Activated naive CD8-positive, alpha-beta T cell treated with anti-CD3 and anti-CD28 coated beads, Interleukin-2, amount 50 U/mL, for 24 hours (primary cell): ENCODE measurements at regions not wholly inside any gene's neighbourhood (a gene's known extent, or its start where the extent isn't known, plus 50 kb on each side); places are given as distances from the start of the nearest gene placed in this dataset.
"Not testable (repeated sequence)": the region's sequence is repeated elsewhere in the genome, so short reads cannot be mapped to it uniquely, and the experiment has no call there.

Experiments
- ATAC-seq: fragments of 150-1000 bp; cut with Tn5 transposase; one replicate; pipeline ENCODE4 v1.10.0; 2021
- DNase-seq: peaks from one replicate; pipeline ENCODE4 v3.0.0; 2021
- H3K27ac Mint-ChIP-seq: one replicate; pipeline ENCODE4 v1.8.0; 2021; ENCODE audit warnings: mild to moderate bottlenecking, mixed read lengths
- H3K27me3 Mint-ChIP-seq: one replicate; pipeline ENCODE4 v1.8.0; 2021; ENCODE audit warnings: mixed read lengths
- H3K36me3 Mint-ChIP-seq: one replicate; pipeline ENCODE4 v1.8.0; 2021; ENCODE audit warnings: low read depth, mixed read lengths
- H3K4me1 Mint-ChIP-seq: one replicate; pipeline ENCODE4 v1.8.0; 2021; ENCODE audit warnings: mixed read lengths
- H3K4me3 Mint-ChIP-seq: one replicate; pipeline ENCODE4 v1.8.0; 2021; ENCODE audit warnings: mild to moderate bottlenecking, moderate library complexity, mixed read lengths
- H3K9me3 Mint-ChIP-seq: one replicate; pipeline ENCODE4 v1.8.0; 2021; ENCODE audit warnings: mixed read lengths

DNA sequence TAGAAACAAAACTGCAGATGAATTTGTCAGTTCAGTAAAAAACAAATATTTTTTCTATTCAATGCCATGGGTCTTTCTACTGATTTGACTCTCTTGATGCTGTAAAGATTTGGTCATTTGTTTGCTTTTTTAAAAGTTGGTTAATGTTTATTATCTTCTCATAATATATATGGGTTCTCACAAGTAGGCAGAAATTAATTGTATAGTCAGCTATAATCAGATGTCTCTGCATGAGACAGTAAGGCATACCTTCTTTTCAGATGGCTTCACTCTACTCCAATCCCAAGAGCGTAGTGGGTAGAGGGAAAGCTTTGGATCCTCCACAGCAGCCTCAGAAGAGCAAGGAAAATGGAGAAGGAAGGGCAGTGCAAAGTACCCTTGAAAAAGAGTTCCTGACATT is 1202.9 kb upstream of the CELF4 start:
- H3K36me3 Mint-ChIP-seq: peaks cover 2% of the 10 kb centered on the region
- DNase-seq (no peak), ATAC-seq (no peak)
- H3K9me3 Mint-ChIP-seq: peaks cover 35% of the 10 kb centered on the region
- no peaks in the 10 kb centered on the region for H3K27me3 Mint-ChIP-seq
- H3K27ac Mint-ChIP-seq: no peak overlapping the region
- H3K4me1 Mint-ChIP-seq: no peaks in the 10 kb centered on the region
- no peak overlapping the region for H3K4me3 Mint-ChIP-seq

DNA sequence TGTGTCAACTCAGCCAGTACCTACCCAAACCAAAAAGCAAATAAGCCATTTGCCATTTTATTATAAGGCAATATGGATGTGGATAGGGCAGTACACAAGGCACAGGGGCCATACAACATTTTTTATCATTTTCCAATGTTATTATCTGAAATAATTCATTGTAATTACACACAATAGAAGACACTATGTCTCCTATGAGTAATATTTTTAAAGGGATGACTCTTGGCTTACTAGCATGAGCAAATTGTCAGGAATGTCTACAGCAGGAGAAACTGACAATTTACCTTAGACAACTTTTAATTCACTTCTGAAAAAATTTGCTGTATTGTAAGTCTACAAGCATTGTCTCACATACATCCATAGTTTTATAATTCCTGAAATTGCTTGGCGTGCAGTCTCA is 1193.9 kb upstream of the CELF4 start:
- no peak overlapping the region for H3K27ac Mint-ChIP-seq
- H3K36me3 Mint-ChIP-seq: no peaks in the 10 kb centered on the region
- no peak overlapping the region for H3K4me3 Mint-ChIP-seq
- H3K9me3 Mint-ChIP-seq: no peaks in the 10 kb centered on the region
- H3K27me3 Mint-ChIP-seq: no peaks in the 10 kb centered on the region
- no peak for DNase-seq
- H3K4me1 Mint-ChIP-seq: no peaks in the 10 kb centered on the region
- no peak for ATAC-seq

DNA sequence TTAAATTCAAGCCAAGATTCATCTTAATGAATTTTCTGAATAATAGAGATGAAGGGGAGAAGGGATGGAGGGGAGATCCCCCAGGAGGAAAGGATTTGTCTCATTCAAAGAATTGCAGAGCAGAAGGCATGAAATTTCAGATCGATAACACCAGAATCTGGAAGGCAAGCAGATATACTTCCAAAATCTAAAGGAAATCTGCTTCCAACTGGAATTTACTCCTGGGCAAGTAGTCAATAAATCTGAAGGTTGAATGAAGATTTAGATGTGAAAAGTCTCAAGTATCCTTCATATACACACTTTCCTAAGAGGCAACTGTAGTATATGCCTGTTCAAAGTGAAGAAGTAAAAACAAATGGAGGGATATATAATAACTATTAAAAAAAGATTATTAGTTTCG is 1190.8 kb upstream of the CELF4 start:
- H3K4me3 Mint-ChIP-seq: no peak overlapping the region
- DNase-seq (no peak), ATAC-seq (no peak)
- H3K36me3 Mint-ChIP-seq: no peaks in the 10 kb centered on the region
- H3K27me3 Mint-ChIP-seq: no peaks in the 10 kb centered on the region
- peaks cover 3% of the 10 kb centered on the region for H3K4me1 Mint-ChIP-seq
- H3K27ac Mint-ChIP-seq: no peak overlapping the region
- no peaks in the 10 kb centered on the region for H3K9me3 Mint-ChIP-seq

DNA sequence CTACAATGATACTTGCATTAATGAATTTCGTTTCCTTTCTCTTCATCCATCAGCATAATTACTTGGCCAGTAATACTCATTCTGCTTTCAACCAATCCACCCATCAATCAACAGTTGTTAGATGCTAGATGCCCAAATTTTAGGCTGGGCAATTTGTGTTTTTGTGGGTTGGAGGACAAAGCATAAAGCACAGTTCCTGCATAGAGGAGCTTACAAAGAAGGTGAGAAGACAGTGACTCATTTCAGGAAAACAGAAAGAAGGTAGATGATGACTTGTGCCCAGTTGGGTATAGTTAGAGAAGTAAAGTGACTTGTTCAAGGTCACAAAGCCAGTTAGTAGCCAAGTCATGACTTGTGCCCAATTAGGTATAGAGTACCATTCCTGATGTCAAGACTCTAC is 1186.8 kb upstream of the CELF4 start:
- no peaks in the 10 kb centered on the region for H3K27me3 Mint-ChIP-seq
- no peak overlapping the region for H3K27ac Mint-ChIP-seq
- peaks cover 3% of the 10 kb centered on the region for H3K4me1 Mint-ChIP-seq
- ATAC-seq (peak; percentile 40), DNase-seq (no peak)
- no peaks in the 10 kb centered on the region for H3K36me3 Mint-ChIP-seq
- no peak overlapping the region for H3K4me3 Mint-ChIP-seq
- no peaks in the 10 kb centered on the region for H3K9me3 Mint-ChIP-seq

DNA sequence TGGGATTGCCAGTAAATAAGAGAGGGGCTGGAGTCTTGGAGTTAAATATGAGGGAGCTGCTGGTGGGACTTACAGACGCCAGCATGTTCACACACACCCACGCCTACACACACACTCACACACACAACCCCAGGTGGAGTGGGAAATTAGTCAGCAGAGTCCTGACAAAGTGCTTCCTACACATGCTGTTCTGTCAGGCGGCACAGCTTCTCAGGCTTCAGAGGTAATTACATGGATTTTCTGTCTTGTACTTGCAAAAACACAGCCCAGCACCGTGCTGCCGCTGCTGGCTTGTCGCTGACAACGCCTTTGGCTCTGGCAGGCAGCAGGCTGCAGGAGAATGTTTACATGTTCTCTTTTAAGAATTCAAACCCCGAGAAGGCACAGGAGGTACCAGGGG is 1186.3 kb upstream of the CELF4 start:
- Mint-ChIP-seq H3K36me3 (no peaks in the 10 kb centered on the region), H3K4me1 (peaks cover 3% of the 10 kb centered on the region), H3K27me3 (no peaks in the 10 kb centered on the region), H3K9me3 (no peaks in the 10 kb centered on the region), H3K4me3 (no peak overlapping the region), H3K27ac (no peak overlapping the region)
- no peak for DNase-seq
- no peak for ATAC-seq

DNA sequence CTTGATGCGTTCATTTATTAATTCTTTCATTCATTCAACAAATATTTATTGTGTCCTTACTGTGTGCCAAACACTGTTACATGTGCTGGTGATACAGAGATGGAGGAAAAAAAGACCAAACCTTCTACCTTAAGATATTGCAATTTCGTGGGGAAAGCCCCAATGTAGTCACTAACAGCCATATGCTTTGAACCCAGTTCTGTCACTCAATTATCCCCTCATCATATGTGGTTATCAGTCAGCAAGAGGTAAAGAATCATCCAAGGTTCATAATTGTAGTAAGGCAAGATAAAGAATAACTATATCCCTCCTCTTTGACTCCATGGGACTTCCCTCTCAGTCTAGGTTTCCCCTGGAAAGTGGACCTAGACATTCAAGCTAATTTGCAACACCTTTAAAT is 1185.6 kb upstream of the CELF4 start:
- Mint-ChIP-seq H3K36me3 (no peaks in the 10 kb centered on the region), H3K9me3 (no peaks in the 10 kb centered on the region), H3K4me1 (peaks cover 3% of the 10 kb centered on the region), H3K27ac (no peak overlapping the region), H3K27me3 (no peaks in the 10 kb centered on the region), H3K4me3 (no peak overlapping the region)
- ATAC-seq (no peak), DNase-seq (no peak)

DNA sequence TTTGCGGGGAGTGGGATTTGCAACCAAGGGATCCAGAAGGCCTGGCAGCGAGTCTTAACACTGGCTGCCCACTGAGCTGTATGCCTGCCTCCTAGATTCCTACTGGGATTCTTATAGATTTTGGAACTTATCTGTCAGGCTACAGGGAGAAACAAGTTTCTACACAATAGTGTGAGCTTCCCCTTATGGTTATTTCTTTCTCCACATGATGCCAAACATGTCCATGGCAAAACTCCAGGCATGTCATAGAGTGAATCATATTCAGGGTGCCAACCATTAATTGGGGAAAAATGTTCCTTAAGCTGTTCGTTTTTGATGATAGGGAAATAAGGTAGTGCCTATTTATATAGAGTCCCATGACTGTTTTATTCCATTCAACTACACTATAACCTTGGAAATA is 1185.2 kb upstream of the CELF4 start:
- no peak overlapping the region for H3K27ac Mint-ChIP-seq
- ATAC-seq (no peak), DNase-seq (no peak)
- H3K27me3 Mint-ChIP-seq: no peaks in the 10 kb centered on the region
- no peaks in the 10 kb centered on the region for H3K9me3 Mint-ChIP-seq
- peaks cover 3% of the 10 kb centered on the region for H3K4me1 Mint-ChIP-seq
- no peaks in the 10 kb centered on the region for H3K36me3 Mint-ChIP-seq
- H3K4me3 Mint-ChIP-seq: no peak overlapping the region

DNA sequence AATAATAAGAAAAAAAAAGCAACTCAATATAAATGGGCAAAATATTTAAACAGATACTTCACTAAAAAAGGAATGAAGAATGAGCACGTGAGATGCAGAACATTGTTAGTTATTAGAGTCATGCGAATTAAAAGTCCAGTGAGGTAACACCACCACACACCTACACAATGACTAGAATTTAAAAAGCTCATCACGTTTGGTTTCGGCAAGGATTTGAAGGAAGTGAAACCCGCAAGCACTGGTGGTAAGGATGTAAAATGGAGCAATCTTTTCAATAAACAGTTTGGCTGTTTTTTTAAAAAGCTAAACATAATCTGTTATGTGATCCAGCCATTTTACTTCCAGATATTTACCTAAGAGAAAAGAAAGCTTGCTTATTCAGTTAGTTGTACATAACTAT is 1181.6 kb upstream of the CELF4 start:
- ATAC-seq (no peak), DNase-seq (no peak)
- Mint-ChIP-seq H3K27ac (no peak overlapping the region), H3K4me3 (no peak overlapping the region), H3K4me1 (peaks cover 2% of the 10 kb centered on the region), H3K27me3 (no peaks in the 10 kb centered on the region), H3K36me3 (no peaks in the 10 kb centered on the region), H3K9me3 (no peaks in the 10 kb centered on the region)

DNA sequence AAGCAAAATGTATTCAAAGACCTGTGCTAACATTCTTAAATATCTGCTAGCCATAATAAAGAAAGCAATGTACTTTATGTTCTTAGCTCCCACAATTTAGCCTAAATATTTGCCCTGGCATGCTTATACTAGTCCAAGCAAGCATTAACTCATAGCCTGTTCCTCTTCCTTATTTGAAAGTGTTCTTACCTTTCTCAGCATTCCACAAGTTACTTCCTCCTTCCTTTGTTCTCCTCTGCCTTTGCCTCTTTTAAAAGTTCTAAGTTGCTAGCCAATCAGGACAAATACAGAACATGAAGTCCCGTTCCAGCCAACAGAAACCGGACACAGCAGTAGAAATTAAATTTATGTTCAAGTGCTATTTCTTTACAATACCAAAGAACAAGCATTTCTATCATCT is 1154.6 kb upstream of the CELF4 start:
- H3K4me1 Mint-ChIP-seq, DNase-seq, H3K36me3 Mint-ChIP-seq, H3K27ac Mint-ChIP-seq, H3K4me3 Mint-ChIP-seq, ATAC-seq, H3K27me3 Mint-ChIP-seq, H3K9me3 Mint-ChIP-seq: not testable (repeated sequence)

DNA sequence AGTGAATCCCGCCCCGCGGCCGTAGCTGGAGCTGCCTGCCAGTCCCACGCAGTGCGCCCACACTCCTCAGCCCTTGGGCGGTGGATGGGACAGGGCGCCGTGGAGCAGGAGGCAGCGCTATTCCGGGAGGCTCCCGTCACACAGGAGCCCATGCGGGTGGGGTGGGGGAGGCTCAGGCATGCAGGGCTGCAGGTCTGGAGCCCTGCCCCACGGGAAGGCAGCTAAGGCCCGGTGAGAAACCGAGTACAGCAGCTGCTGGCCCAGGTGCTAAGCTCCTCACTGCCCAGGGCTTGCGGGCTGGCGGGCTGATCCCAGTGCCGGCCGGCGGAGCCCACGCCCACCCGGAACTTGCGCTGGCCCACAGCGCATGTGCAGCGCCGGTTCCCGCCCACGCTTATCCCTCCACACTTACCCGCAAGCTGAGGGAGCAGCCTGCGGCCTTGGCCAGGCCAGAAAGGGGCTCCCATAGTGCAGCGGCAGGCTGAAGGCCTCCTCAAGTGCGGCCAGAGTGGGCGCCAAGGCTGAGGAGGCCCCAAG is 1152.8 kb upstream of the CELF4 start:
- Mint-ChIP-seq H3K9me3 (peaks cover 10% of the 10 kb centered on the region), H3K27ac (no peak overlapping the region), H3K36me3 (no peaks in the 10 kb centered on the region), H3K4me1 (no peaks in the 10 kb centered on the region), H3K4me3 (no peak overlapping the region), H3K27me3 (peaks cover 1% of the 10 kb centered on the region)
- no peak for ATAC-seq
- no peak for DNase-seq

DNA sequence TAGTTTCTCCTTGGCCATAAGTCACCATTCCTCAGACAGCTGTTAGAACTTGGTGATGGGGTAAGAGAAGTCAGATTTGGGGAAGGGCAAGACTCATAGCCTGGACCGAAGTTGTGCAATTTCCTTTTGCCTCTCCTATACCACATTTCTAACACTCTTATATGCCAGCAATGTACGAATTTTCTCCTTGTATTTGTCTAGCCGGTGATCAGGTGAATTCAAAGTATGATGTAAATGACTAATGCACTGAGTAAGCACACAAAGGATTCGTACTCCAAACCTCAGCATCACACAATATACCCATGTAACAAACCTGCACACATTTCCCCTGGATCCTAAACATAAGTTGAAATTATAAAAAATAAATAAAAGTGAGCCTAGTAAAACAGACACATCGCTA is 1143.5 kb upstream of the CELF4 start:
- no peak overlapping the region for H3K27ac Mint-ChIP-seq
- no peak for DNase-seq

DNA sequence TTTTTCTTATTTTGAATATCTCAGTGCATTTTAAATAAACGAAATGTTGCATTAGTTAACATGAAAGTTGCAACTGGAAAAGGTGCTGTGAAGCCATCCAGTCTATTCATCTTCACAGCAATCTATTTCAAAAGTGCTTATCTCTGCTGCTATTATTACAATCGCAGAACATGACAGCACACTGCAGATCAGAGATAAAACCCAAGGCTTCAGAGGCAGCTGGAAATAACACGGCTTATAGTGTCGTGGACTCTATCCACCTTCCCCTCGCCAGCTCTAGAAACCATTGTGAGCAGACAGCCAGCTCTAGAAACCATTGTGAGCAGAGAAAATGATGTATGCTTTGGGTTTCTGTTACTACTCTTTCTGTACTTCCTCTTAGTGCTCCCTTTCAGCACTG is 1140.8 kb upstream of the CELF4 start:
- peaks cover 7% of the 10 kb centered on the region for H3K9me3 Mint-ChIP-seq
- H3K27ac Mint-ChIP-seq: no peak overlapping the region
- ATAC-seq: no peak
- H3K36me3 Mint-ChIP-seq: no peaks in the 10 kb centered on the region
- no peaks in the 10 kb centered on the region for H3K27me3 Mint-ChIP-seq
- no peak for DNase-seq
- H3K4me1 Mint-ChIP-seq: no peaks in the 10 kb centered on the region
- no peak overlapping the region for H3K4me3 Mint-ChIP-seq

More for the DNA sequence above, 1143.5 kb upstream of the CELF4 start:
- Mint-ChIP-seq H3K9me3 (no peaks in the 10 kb centered on the region), H3K27me3 (no peaks in the 10 kb centered on the region), H3K4me1 (no peaks in the 10 kb centered on the region), H3K36me3 (no peaks in the 10 kb centered on the region), H3K4me3 (no peak overlapping the region)
- ATAC-seq: no peak

DNA sequence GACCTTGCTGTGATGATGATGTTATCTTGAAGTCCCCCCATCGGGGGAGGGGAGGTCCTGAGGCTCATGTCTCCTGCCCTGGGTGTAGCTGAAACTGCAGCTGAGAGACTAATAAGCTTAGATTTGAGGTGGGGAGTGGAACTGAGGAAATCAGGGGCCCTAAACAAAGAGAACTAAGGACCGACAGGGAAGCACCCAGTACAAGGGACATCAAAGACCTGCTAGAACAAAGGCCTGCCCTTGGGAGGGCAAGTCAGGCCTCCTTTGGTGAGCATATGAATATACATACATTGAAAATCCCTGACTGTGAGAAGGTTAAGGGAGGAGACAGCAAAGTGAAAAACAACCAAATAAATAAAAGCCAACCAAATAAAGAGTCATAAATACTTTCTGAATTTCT is 1132.5 kb upstream of the CELF4 start:
- DNase-seq (no peak), ATAC-seq (no peak)
- Mint-ChIP-seq H3K9me3 (no peaks in the 10 kb centered on the region), H3K27me3 (no peaks in the 10 kb centered on the region), H3K27ac (no peak overlapping the region), H3K4me3 (no peak overlapping the region), H3K4me1 (peaks cover 4% of the 10 kb centered on the region), H3K36me3 (no peaks in the 10 kb centered on the region)

DNA sequence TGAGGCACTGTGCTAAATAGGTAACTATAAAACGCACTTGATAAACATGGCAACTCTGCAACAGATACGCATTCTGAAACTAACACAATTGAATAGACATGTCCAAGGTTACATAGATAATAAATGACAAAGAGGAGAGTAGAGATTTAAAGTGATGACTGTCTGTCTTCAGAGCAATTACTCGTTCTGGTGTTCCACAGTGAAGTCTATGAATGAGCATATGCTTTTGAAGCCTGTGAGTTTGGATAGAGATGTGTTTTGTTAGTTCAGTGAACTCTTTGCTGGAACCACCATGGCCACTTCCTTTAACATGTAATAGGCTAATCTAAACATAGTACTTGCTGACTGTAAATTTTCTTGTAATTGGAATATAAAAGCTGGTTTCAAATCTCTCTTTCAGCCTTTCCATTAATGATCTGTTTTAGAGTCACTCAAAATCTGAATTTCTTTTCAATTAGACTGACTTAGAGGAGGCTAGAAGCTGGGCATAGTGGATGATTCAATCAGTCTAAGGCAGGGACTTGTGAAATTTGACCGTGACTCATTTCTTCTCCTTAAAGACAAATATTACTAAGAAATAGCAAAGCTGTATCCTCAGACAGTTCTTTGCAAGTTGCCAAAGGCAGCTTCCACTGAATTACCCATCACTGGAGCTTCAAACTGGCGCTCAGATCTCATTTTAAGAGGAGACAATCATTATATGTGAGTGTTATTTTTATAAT is 1130.1 kb upstream of the CELF4 start:
- Mint-ChIP-seq H3K36me3 (no peaks in the 10 kb centered on the region), H3K27ac (no peak overlapping the region), H3K9me3 (peaks cover 4% of the 10 kb centered on the region), H3K4me1 (peaks cover 4% of the 10 kb centered on the region), H3K27me3 (no peaks in the 10 kb centered on the region), H3K4me3 (no peak overlapping the region)
- no peak for DNase-seq
- ATAC-seq: peak; percentile 71

DNA sequence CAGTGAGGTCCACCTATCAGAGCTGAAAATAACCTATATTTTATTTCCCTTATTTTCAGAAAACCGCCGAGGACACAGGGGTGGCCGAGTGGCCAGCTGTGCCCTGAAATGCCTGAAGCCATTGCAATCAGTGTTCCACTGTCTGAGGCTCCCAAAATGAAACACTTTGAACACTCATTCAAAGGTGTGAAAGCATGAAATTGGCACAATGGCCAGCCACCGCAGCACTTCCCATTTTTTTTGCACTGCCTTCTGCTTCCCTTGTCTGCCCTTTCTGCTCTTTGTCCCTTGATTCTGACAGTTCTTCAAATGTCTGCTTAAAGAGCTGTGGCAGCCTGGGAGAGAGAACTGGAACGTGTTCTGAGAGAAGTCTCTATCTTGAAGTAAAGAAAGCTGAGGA is 1127.5 kb upstream of the CELF4 start:
- Mint-ChIP-seq H3K36me3 (no peaks in the 10 kb centered on the region), H3K4me3 (no peak overlapping the region), H3K27ac (no peak overlapping the region), H3K4me1 (peaks cover 4% of the 10 kb centered on the region), H3K9me3 (peaks cover 4% of the 10 kb centered on the region), H3K27me3 (no peaks in the 10 kb centered on the region)
- DNase-seq: no peak
- no peak for ATAC-seq

DNA sequence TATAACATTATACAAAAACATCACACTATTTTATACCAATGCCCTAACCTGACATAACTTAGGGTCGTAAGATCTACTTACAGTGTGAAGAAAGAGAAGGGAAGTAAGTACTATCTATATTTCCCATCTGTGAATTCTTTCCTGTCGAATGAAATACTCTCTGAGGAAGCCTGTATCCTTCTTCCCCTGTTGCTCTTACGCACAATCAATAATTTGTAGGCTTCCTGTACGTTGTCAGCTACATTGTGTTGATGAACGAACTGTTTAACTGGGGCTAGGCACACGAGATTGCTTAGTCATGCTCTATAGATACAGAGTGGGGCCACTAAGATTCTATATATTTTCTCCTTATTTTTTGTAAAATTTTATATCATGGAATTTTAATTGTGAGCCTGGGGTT is 1125.0 kb upstream of the CELF4 start:
- no peak overlapping the region for H3K4me3 Mint-ChIP-seq
- peaks cover 4% of the 10 kb centered on the region for H3K9me3 Mint-ChIP-seq
- H3K36me3 Mint-ChIP-seq: no peaks in the 10 kb centered on the region
- no peaks in the 10 kb centered on the region for H3K27me3 Mint-ChIP-seq
- DNase-seq (no peak), ATAC-seq (no peak)
- no peak overlapping the region for H3K27ac Mint-ChIP-seq
- H3K4me1 Mint-ChIP-seq: peaks cover 2% of the 10 kb centered on the region
